ENCODE measurements at regions not wholly inside any gene's neighbourhood (a gene's known extent, or its start where the extent isn't known, plus 50 kb on each side); places are given as distances from the start of the nearest gene placed in this dataset.
"Not testable (repeated sequence)": the region's sequence is repeated elsewhere in the genome, so short reads cannot be mapped to it uniquely, and the experiment has no call there.

DNA sequence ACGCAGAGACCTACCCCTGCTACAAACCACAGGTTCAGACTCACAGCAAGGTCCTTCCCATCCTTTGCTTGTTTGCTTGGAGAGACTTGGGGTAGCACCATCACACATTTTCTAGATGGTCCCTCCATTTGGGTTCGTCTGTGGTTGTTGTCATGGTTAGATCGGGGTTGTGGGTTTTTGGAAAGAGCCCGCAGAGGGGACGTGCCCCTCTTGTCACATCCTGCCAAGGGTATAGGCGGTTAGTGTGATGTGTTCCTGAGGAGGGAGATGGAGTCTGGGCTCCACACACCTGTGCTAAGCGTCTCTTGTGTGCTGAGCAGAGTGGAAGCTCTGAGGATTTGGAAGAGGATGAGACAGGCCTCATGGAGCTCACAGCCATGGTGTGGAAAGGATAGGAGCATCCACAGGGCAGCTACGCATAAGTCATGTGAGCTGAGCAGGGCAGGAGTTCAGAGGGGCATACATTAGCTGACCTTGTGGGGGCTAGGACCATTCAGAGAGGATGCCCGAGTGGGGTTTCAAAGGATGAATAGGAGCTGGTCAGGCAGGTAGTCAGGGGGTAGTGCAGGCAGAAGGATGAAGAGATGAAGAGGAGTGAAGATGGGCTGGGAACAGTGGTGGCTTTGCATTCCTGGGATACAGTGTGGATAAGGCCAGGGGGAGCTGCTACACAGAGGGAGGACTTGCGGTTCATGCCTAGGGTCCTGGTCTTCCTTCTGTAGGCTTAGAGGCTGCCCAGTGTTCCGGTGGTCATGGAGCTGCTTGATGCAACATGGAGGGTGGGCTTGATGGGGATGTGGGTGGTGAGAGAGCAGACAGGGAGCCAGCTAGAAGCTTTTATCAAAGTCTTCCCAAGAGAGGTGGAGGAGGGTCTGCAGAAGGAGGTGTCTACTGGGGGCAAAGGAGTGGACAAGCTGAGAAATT lies 62.9 kb downstream of the ACKR3 start:
- no peak for DNase-seq

DNA sequence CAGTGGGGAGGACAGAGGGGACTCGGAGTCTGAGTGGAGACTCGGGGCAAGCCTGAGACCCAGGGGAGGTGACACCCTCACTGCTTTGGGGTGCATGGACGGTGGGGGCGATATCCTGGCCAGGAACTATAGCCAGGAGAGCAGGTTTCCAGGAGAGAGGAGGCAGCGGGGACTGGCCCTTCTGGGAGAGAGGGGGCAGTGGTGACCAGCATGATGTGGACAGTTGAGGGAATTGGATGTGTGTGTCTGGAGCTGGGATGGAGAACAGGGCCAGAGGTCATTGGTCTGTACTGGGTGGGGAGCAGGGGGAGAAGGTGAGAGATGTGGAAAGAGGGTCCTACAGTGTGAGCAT lies 63.6 kb downstream of the ACKR3 start:
- DNase-seq: no peak

DNA sequence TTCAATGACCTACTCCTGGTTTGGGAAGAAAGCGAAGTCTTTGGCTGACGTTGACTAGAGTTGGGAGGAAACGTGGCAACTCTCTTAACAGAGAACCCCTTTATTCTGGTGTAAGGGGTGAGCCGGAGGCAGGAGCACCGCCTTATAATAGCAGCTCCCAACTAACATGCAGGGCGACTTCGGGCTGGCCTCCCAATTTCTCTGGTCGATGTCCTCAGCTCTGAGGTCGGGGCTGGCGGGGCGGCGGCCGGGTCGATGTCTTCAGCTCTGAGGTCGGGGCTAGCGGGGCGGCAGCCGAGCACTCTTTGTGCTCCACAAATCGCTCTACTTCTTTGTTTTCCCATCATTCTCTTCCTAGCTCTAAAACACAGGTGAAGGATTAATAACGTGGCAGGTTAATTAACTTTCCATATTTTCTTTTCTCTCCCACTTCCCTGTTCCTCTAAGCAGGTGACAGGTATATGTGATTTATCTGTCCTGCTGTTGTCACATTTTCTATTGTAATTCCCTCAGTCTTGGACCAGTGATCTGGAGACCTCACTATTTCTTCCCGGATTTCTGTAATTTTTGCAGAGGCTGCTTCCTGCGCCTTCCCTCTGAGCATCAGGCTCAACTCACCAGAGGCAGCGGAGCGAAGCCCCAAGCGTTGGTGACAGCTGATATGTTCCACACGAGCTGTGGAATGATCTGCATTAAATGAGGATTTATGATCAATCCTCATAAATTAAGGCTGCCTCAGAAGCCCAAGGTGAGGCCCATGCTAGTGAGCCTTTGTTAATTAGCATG lies 64.3 kb downstream of the ACKR3 start:
- DNase-seq: no peak

DNA sequence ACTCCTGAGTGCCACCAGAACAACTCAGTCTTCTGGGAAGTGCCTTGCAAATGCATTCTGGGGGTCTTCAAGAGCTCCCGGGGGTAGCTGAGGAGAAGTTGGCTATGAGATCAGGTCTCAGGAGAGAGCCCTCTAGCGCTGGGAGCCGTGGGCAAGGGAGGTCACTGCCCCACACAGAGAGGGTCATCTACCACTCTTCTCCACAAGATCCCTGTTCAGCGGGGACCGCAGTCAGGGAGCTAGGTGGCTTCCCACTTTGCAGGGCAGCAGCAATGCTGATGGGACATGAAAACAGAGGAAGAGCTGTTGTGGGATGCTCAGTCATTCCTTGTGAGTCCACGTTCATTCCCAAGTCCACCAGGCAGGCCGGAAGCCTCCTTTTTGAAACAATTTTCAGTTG lies 66.6 kb downstream of the ACKR3 start:
- no peak for DNase-seq

DNA sequence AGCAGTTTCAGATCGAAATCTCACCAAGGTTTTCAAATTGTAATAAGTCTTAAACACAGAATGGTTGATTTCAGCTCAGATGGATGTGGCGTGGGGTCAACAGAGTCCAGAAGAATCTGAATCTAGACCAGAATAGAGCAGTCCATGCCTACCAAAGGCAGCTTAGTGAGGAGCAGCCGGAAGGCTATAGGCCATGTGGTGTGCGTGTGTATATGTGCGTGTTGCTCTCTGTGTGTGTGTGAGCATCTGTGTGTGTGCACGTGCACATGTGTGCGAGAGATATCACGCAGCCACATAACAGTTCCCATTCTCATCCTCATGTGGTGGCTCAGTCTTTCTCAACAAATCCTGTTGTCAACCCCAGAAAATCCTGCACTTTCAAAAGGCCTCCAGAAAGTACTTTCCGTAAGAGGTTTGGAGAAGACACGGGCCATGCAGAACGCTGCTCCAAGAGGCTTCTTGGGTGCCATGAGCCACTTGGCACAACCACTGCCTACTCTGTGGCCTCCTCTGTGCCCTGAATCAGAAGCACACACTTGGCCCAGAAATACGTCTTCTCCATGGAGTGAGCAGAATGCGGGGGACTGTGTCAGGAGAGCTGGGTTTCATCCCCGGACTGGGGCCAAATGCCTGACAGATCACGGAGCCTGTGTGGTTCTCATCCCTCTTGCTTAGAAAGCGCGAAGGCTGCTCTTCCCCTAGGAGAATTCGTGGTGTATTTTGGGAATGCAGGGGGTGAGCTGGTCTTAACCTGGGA lies 67.3 kb downstream of the ACKR3 start:
- no peak for DNase-seq

DNA sequence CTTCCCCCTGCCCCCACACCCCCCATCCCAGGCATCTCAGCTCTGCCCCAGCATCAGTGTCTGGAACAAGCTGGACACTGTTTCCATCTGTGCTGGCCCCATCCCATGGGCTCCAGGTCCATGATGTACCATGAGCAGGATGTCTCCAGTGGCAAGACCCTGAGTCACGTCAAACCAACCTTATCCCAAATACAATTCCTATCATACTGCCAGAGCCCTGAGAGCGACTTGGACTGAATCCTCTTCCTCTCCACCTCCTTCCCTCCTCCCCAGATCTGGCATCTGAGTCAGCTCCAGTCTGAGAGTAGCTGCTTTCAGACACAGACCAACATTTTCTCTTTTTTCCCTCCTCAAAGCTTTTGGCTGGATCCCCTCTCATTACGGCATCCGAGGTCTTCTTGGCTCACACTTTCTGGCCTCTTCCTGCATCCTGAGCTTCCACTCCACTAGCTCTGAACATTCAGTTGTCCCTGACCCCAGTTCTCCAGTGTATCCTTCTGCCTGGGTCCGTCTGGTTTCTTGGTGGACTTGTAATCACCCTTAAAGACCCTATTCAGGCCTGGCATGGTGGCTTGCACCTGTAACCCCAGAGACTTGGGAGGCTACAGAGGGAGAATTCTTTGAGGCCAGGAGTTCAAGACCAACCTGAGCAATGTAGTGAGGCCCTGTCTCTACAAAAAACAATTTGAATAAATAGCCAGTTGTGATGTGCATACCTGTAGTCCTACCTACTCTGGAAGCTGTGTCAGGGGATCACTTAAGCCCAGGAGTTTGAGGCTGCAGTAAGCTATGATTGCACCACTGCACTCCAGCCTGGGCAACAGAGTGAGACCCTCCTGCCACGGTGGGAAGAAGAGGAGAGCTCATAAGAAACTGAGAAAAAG lies 68.3 kb downstream of the ACKR3 start:
- DNase-seq: no peak

DNA sequence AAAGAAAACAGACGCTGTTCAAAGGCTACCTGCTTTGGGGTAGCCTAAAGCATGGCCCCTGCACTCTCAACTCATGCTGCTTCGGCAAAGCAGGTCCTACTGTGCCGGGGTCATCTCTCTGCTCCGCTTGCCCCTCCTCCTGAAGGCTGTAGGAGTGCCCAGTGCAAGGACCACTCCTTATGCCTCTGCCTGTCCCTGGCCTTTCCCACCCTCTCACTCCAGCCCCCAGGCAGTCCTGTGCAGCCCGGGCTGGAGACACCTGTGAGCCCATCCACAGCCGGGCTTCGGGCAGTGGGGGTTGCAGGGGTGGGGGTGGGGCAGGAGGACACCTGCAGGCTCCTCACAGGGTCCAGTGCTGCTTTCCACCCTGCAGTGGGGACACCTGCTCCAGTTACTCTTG lies 69.1 kb downstream of the ACKR3 start:
- DNase-seq: no peak

DNA sequence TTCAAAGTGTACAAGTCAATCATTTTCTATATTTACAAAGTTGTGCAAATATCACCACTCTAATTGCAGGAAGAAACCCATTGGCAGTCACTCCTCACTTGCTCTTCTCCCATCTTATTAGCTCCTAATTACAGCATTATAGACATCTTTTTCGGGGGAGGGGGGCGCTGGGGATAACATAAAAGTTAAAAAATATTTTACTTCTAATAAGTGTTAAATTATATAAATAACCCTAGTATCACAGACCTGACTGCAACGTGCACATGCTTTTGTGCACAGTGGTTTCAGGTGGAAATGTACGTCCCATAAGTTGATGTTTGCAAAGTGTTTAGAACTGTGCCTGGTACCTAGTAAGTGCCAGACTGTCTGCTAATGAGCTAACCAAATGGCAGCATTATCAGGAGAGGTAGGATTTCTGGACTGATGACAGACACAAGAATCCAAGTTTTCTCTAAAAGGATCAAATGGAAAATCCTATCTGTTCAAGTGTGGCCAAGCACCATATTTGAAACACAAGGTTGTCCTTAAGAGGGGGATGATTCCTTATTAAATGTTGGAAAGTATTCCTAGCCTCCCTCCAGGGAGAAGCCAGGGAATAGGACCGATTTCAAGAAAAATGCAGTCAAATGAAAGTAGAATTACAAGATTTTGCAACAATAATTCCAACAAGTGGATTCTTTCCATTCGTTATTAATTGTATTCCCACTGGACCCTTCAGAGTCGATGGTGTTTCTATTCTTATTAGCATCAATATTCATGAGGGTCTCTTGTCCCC lies 70.0 kb downstream of the ACKR3 start:
- no peak for DNase-seq

DNA sequence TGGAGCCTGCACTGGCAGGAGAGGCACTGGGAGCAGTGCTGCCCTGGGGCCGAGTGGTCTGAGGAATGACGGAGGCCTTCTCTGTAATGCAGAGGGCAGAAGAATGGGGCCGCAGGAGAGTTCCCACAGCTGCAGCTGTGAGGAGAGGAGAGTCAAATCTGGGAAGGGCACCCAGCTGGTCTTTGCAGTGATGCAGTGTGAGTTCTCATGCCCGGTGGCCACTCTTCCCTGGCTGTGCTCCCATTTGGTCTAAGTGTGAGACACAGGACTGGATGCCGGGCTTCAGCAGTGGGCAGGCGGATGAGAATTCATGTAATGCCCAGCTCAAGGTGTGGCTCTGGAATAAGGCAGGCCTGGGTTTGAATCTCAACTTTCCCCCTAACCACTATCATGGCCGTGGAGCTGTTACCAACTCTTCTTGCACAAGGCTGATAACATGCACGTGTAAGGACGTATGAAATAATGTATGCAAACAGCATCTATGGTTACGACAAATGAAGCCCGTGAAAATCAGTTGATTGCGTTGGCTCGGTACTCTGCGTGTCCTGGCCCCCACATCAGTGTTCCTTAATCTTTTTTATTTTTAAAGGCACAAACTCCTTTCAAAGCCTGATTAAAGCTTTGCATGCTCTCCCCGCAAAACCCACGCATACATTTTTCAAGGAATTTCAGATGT lies 71.6 kb downstream of the ACKR3 start:
- no peak for DNase-seq

DNA sequence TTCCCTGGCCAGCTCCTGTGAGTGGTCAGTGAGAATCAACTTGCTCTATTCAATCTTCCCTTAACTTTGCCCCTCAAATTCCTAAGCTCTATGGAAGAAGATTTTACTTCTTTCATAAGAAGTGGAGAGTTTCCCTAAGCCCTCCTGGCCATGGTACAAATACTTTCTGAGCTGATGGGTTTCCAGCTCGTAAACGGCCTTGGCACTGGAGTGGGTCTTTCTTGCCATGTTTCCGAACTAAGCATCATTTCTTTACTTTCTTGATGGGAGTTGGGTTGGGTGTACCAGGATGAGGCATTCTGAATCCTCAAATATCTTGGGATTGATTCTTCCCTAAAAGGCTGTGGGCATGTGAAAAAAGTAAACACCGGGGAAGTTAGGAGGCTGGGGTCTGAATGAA lies 72.5 kb downstream of the ACKR3 start:
- no peak for DNase-seq

DNA sequence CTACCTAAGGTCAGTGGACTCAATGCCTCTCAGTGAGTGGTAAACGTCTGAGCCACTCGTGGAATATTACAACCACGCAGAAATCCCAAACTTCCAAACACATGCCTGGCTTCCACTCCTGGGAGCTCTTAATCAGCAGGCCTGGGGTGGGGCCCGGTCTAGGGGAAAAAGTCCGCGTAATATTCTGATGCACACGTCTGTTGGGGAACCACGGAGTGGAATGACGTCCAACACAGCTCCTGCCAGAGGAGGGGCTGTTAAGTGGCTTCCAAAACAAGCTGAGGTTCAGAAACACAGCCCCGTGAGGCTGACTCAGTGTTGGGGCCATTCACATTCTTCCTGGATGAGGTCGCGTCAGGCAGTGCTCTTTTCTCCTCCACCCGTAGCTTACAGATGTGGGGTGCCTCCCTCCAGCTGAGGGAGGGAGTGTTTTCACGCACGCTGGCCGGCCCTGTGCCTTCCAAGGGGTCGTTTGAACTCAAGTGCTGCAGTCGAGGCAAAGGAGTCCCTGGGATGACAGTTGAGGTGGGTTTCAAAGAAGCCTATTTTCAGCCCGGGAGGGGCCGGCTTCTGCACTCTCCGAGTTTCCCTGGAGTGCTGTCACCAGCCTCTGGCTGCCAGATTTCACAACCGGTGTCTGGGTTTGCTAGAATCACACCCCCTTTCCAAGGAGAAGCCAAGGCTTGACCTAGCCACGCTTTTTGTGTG lies 73.1 kb downstream of the ACKR3 start:
- no peak for DNase-seq

DNA sequence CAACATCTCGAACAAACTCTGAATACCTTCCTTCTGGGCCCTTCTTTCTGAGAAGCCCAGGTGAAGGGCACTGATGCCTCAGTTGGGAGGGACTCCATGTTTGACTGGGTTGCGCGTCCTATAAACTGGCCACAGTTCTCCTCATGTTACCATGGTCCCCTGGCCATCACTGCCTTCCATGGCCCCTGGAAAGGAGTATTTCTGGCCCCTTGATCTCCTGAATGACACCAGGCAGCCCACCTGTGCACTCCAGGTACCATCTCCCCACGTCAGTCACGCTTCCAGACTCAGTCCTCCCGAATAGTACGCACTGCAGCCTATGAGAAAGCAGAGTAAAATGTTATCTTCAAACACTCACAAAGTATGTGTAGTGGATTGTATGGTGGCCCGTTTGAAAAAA lies 73.9 kb downstream of the ACKR3 start:
- DNase-seq: no peak

DNA sequence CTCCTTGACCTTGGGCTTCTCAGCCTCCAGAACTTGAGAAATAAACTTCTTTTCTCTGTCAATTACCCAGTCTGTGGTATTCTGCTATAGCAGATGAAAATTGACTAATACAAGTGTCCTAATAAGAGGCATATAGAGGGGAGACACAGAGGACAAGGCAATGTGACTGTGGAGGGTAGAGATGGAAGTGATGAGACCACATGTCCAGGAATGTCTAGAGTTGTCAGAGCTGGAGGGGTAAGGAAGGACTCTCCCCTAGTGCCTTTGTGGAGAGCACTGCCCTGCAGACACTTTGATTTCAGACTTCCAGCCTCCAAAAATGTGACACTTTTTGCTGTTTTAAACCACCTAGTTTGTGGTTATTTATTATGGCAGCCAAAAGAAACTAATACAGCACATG lies 74.4 kb downstream of the ACKR3 start:
- no peak for DNase-seq

DNA sequence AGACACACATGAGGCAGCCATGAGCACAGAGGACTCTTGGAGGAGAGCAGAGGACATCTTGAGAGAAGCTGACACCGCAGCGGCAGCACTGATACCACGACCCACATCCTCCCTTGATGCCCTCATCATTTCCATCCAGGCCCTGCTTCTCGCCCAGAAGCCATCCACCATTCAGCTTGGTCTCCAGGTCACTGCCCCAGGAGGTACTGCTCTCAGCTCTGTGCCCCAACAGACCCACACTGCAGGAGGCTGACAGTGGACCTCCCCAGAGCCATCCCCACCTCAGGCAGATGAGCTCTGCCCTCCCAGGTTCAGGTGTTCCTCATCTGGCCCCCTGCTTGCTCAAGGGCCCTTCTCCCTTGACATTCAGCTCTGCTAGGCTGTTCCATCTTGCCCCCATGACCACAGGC lies 74.9 kb downstream of the ACKR3 start:
- DNase-seq: no peak

DNA sequence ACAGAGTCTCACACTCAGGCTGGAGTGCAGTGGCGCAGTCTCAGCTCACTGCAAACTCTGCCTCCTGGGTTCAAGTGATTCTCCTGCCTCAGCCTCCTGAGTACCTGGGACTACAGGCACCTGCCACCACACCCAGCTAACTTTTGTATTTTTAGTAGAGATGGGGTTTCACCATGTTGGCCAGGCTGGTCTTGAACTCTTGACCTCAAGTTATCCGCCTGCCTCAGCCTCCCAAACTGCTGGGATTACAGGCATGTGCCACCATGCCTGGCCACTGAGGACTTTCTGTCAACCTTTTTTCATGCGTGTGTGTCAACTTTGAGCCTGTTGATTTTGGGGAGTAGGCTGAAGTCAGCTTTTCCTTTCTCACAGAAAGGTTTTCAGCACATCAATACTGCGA lies 75.5 kb downstream of the ACKR3 start:
- DNase-seq: not testable (repeated sequence)

DNA sequence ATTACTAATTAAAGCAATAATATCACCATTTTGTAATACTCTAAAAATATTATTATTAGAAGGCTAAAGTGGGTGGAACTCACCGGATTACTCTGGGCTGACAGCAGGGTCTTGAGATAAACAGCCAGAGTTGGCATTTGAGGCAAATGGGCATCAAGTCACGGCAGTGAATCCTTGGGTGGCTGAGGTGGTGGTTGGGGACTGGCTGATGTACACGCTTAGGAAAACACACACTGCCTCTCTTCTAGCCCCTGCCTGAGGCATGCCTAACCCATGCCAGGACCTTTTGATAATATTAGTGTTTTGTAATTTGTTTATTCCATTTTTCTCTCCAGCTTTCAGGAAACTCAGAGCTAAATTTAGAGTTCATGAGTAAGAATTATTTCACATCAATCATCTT lies 76.8 kb downstream of the ACKR3 start:
- DNase-seq: no peak

DNA sequence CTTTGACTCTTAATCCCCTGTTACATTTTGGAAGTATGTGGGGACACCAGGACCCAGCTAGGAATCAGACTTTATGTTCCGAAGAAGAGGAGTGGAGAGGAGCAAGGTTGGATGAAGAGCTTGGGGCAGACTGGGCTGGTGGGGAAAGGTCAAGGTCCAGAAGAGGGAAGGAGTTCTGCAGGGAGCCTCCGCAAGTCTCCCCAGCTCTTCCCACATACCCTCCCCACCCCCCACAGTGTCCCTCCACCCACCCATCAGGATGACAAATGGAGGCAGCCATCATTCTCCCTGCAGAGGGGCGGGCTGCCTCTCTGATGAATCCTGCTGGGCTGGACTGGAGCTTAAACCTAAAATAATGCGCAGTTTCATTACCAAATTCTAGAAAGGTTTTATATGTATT lies 77.2 kb downstream of the ACKR3 start:
- no peak for DNase-seq

DNA sequence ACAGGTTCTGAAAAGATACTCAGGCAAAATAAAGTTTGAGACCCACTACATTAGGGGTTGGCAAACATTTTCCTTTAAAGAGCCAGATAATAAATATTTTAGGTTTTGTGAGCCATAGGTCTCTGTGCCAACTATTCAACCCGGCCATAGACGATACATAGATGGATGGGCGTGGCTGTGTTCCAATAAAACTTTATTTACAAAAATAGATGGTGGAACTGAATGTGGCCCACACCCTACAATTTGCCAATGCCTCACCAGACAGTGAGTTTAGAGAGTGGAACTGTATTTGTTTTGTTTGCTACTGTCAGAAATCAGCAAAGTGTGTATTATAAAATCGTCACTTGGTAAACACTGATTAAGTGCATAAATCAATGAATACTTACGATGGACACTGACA lies 78.0 kb downstream of the ACKR3 start:
- no peak for DNase-seq

DNA sequence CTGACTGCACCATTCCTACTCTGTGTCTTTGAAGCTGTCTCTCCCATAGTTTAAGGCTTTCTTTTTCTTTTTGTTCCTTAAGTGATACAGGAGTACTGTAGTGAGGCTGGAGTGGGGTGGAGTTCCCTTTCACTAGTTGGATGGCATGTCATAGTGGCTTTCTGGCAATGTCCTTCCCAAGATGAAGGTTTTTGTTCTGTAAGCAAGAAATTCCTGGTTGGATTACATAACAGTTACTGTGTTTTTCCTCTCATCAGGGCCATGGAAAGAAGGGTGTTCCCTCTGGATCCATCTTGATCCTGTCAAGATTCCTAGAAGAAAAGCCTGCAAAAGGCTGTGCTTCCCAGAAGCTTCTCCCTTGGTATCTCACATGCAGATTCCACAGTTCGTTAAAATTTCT lies 84.2 kb downstream of the ACKR3 start:
- DNase-seq: no peak

DNA sequence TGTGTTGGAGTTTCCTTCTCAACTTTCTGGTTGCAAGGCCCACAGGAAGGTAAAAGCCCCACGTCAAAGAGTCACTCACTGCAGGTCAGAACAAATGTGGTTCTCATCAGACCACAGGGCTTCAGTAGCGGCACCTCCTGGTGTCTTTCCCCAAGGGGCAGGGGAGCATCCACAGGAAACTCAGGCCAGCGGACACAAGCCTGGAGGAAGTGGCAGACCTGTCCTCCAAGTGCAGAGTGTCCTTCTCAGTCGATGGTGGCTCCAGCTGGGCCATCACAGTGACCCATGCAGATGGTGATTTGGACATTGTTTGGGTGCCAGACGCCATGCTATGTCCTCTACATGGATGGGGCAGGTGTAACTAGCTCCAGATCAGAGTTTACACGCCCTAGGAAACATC lies 84.9 kb downstream of the ACKR3 start:
- DNase-seq: no peak

DNA sequence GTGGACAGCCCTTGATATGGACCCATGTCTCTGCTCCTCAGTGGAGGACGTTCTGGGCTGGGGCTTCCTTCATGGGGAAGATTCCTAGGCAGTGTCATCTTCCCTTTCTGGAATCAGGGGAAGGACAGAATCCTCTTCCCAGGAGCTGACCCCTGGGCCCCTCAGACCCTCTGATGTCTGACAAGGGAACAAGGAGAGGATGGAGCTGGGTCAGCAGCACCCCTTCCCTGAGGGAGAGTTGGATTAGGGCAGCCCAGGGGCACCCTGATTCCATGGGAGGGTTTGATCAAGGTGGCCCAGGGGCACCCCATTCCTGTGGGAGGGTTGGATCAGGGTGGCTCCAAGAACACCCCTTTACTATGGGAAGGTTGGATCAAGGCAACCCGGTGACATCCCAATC lies 86.5 kb downstream of the ACKR3 start:
- DNase-seq: no peak
